D721Med (cell line): ENCODE measurements at regions not wholly inside any gene's neighbourhood (a gene's known extent, or its start where the extent isn't known, plus 50 kb on each side); places are given as distances from the start of the nearest gene placed in this dataset.

Source experiments
- DNase-seq: peaks from one replicate; pipeline ENCODE4 v3.0.0; 2011; ENCODE audit warnings: low spot score; ENCODE audit not compliant: insufficient read length
- FAIRE-seq: peaks from 2 replicates; lab custom pipeline; 2011; peaks lifted over from hg19 to GRCh38; lab: Jason Lieb, UNC
- TF ChIP-seq, protein P1 (sequence below): IDR thresholded peaks from 2 replicates; pipeline ENCODE4 v1.5.1; 2012; ENCODE audit warnings: mild to moderate bottlenecking, control low read depth; ENCODE audit not compliant: insufficient read depth; ENCODE audit errors: missing control alignments

- FAIRE-seq, result peak; percentile 61
- DNase-seq, result no peak
- TF ChIP-seq, protein P1, sequence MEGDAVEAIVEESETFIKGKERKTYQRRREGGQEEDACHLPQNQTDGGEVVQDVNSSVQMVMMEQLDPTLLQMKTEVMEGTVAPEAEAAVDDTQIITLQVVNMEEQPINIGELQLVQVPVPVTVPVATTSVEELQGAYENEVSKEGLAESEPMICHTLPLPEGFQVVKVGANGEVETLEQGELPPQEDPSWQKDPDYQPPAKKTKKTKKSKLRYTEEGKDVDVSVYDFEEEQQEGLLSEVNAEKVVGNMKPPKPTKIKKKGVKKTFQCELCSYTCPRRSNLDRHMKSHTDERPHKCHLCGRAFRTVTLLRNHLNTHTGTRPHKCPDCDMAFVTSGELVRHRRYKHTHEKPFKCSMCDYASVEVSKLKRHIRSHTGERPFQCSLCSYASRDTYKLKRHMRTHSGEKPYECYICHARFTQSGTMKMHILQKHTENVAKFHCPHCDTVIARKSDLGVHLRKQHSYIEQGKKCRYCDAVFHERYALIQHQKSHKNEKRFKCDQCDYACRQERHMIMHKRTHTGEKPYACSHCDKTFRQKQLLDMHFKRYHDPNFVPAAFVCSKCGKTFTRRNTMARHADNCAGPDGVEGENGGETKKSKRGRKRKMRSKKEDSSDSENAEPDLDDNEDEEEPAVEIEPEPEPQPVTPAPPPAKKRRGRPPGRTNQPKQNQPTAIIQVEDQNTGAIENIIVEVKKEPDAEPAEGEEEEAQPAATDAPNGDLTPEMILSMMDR, result peak; percentile 67
Observed at GRCh38 chr2:163182764-163183354, 344.3 kb upstream of the KCNH7 start.

- DNase-seq (no peak), FAIRE-seq (no peak)
- TF ChIP-seq, protein P1, result no peak
Observed at GRCh38 chr2:163177592-163177991, 339.0 kb upstream of the KCNH7 start.

DNA sequence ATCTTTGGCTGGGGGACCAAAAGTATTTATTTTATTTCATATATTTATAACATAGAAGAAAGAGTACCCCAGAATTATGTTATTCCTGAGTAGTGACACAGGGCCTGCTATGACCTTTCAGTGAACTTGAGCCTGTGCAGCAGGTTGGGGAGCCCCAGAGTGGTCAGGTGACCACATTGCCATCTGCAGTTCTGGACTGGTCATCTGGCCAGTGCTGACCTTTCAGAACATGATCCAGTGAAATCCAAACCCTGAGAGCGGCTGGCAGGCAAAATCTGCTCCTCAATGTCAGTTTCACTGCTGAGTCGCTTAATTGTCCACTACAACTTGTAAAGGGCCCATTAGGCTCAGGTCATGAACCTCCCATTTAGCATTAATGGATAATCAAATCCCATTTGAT is 336.7 kb upstream of the KCNH7 start:
- FAIRE-seq, result no peak
- TF ChIP-seq, protein P1, result no peak
- DNase-seq, result no peak

GRCh38 chr2:163173591-163173990 is 335.0 kb upstream of the KCNH7 start:
- no peak for DNase-seq
- TF ChIP-seq, protein P1, result no peak
- no peak for FAIRE-seq

GRCh38 chr2:163171786-163172530 is 333.4 kb upstream of the KCNH7 start:
- TF ChIP-seq, protein P1, result no peak
- DNase-seq (no peak), FAIRE-seq (no peak)

DNA sequence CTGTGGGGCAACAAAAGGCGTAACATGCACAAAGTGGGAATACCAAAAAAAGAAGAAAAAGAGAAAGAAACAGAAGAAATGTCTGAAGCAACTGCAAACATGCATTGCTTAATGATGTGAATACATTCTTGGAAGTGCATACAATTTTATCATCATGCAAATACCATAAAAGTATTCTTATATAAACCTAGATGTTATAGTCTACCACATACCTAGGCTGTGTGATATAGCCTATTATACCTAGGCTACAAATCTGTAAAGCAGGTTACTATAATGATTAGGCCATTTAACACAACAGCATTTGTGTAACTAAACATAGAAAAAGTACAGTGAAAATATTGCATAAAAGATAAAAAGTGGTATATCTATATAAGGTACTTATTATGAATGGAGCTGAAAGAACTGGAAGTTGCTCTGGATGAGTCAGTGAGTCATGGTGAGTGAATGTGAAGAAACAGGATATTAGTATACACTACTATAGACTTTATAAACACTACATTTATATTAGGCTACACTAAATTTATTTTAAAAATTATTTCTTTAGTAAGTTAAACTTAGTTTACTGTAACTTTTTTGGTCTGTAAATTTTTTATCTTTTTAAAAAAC is 319.4 kb upstream of the KCNH7 start:
- no peak for FAIRE-seq
- DNase-seq, result no peak
- TF ChIP-seq, protein P1, result no peak
